ENCODE measurements at regions not wholly inside any gene's neighbourhood (a gene's known extent, or its start where the extent isn't known, plus 50 kb on each side); places are given as distances from the start of the nearest gene placed in this dataset.

DNA sequence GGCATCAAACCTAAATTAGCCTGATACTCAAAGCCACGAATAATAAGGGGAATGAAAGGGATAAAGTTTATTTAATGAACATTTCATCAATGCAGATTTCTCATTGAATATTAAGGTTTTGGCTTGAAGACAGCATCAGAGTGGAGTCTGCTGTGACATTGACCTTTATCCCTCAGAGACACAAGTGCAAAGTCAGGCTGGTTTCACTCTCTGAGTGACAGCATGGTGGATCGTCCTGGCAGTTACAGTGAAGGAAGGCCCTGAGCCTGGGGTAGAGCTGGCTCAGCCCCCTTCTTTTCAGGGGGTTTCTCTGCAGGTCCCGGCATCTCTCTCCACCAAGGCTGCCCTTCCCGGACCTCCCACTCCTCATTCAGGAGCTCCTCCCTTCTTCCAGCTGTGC is 503.1 kb downstream of the PREX1 start:
- DNase-seq: no peak

GRCh38 chr20:48321271-48321670 is 506.5 kb downstream of the PREX1 start:
- DNase-seq: no peak

DNA sequence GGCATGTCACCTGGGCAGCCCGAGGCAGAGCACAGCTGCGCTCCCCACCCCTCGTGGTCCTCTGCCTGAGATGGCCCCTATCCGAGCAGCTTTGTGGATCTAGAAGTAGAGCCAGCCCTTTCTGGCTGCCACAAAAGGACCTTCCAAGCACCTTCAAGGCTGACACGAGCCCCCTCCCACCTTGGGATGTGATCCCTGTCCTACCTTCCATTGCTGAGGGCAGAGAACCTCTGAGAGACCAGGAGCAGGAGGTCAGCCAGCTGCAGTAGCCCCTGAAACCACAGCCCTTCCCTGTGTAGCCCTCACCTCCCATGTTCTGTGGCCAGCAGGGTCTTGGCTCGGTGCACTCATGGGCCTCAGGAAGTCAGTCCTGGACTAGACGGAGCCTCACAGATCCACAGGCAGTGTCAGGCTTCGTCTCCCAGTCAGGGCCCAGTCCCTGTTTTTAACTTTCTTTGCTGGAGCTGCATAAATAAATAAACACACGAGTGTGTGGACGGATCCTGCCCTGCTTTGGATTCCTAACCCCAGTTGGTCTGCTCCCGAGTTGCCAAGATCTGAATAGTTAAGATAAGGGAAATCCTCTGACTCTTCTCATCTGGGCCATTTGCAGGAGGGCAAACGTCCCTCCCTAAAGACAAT is 507.7 kb downstream of the PREX1 start:
- no peak for DNase-seq

DNA sequence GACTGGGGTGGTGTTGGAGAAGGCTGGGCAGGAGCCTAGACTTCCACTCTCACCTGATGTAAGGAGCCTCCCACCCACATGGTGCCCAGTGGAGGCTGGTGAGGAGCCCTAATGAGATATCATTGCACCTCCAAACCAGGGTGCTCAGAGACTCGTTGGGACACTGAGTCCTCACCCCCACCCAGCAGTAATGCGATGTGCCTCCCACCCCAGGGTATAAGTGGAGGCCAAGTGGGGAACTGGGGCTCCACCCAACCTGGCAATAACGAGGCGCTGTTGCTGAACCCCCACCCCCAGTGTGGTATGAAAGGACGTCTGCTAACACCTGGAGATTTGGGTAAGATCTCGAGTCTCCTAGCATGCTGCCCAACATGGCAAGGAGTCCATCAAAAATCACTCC is 510.2 kb downstream of the PREX1 start:
- no peak for DNase-seq

- DNase-seq: no peak
Observed at GRCh38 chr20:48314925-48315592, 512.7 kb downstream of the PREX1 start.

- no peak for DNase-seq
Observed at GRCh38 chr20:48313324-48313723, 514.5 kb downstream of the PREX1 start.

DNA sequence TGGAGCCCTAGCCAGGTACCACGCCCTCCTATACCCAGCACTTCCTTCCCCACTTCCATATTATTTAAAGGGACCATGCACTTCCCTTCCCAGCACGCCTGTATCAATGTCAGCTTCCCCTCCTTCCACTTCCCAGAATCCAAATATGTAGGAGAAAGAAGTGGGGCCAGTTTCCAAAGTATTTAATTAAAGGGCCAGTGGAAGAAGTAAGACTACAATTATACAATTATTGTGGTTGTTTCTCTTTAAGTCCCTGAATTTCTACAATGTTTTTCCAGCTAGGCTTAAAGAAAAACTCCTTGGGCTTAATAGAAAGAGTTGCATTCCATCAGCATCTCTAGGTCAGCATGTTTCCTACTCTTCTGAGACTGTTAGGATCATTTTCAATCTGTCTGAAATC is 515.8 kb downstream of the PREX1 start:
- no peak for DNase-seq

- DNase-seq: no peak
Observed at GRCh38 chr20:48310305-48310704, 517.5 kb downstream of the PREX1 start.

DNA sequence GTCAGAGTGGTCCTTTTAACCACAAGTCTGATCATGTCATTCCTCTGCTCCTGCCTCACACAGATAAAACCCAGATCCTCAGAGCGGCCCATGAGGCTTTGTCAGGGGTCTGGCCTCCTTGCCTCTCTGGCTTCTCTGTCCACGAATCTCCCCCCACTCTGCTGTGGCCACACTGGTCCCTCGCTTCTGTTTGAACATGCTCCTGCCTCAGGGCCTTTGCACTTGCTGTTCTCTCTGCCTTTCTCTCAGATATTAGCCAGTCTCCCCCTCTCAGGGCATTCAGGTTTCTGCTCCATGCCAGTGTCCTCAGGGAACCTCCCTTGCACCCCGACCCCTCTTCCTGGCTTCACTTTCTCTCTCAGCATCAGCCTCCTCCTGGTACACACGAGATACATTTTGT is 518.5 kb downstream of the PREX1 start:
- DNase-seq: no peak

DNA sequence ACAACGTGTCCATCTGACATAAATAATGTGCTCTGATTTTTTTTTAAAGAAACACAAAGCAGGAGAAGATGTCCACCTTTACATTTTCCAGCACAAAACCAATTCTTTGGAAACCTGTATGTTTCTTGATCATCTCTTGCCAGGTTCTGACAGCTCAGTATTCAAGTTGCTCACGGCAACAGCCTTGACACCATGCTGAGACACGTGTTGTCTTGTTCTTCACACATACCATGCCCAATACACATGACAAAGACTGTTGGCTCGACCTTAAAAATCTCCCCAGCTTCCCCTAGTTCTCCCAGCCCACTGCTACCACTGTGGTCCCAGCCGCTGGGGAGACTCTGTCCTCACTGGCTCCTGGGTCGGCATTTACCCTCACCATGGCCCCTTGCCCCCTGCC is 518.9 kb downstream of the PREX1 start:
- DNase-seq: no peak

DNA sequence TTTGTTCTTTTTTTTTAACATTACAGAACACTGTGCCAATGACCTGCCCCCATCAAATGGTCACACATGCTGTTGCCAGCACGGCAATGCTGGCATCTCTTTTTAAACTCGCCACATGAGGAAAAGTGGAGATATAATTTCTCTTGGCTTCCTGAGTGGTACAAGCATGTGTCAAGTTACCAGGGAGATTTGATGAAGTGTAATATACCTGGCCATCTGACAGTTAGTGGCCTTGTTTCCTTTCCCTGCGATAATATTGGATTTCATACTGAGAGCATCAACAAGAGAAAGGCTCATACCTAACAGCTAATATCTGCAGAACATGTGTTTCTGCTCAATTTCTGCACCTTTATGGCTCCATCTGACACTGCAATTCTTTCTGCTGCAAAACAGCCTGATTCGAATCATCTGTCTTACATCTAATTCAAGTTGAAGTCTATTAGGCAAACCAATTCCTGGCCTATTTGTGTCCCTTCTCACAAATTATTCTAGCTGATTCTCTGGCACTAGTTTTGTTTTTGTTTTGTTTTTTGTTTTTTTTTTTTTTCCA is 519.5 kb downstream of the PREX1 start:
- no peak for DNase-seq

- no peak for DNase-seq
Observed at GRCh38 chr20:48307277-48307676, 520.5 kb downstream of the PREX1 start.

DNA sequence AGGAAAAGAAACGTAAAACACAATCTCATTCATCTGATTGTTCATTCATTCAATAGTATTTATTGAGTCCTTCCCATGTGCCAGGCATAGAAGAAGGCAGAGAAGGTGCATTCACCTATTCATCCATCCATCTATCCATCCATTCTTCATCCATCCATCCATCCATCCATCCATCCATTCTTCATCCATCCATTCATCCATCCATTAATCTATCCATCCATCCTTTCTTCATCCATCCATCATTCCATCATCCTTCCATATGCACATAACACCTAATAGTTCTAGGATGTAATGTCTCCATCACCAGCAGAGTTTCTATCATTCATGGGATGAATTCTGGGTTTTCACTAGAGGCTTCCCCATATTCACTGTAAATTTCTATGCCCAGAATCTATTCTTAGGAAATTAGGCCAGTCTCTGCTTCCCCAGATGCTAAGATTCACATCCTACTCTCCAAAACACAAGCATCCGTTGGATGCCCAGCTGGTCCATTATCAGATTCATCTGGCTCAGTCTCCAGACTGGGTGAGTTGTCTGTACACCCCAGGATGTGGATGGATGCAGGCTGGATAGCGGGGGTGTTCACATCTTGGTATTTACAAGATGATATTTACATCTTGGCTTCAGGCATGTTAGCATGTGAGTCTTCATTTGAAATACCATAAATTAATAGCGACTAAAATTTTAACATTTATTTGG is 517.7 kb upstream of the SULF2 start:
- no peak for DNase-seq

GRCh38 chr20:48302149-48302548 is 516.9 kb upstream of the SULF2 start:
- DNase-seq: no peak

DNA sequence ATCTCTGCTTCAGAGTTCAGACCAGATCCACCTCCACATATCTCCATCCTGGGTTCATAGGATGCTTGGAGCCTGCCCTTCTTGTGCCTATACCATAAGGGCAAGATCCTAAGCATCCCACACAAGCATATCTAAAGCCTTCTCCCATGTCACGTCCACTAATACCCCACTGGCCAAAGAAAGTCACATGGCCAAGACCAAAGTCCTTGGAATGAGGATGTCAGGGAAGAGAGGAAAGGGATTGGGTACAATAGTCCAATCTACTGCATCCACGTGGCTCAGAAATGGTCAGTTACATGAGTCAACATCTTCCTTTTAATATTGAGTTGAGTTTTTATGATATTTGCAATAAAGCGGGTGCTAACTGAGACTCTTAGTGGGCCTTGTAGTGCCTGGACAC is 515.9 kb upstream of the SULF2 start:
- DNase-seq: no peak

GRCh38 chr20:48300529-48300928 is 515.2 kb upstream of the SULF2 start:
- no peak for DNase-seq

DNA sequence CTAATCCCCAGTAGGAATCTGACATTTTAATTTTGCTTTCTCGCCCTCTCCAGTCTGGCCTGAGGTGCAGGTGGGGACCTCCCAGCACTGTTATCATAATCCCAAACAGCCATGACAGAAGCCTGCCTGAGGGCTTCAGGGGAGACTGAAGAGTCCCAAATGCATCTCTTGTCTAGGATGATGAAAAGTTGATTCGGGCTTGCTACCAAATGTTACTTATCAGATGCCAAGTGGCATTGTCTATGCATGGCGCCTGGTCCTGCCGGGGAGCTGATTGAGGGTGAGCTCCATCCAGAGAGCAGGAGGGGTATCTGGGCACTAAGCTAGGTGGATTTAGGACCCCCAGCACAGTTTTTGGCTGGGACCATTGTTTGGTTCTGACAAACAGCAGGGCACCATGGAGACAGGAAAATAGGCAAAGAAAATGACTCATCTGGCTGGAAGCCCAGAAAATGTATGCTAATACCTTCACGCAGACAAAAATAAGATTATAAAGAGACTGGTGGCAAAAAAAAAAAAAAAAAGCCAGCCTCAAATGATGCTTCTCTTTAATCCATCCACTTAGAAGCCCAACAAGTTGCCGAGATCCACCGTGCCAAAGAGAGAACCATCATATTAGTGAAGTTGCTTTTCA is 513.7 kb upstream of the SULF2 start:
- DNase-seq: peak; percentile 66

DNA sequence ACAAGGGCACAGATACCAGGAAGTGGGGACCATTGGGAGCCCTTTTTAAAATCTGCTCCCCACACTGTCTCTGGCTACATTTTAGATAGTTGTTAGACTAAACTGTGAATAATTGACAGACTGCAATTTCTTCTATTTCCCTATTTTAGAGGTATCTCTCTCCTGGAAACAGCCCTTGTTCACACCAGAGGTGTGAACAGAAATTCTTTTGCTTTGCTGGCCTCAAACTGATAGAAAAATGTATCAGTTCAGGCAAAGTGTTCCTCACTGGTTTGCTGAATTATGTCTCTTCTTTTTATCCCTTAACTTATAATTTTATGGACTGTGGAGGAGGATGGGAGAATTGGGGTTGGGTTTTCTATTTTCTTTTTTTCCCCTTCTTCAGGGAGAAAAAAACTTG is 513.2 kb upstream of the SULF2 start:
- no peak for DNase-seq

GRCh38 chr20:48295966-48296421 is 510.7 kb upstream of the SULF2 start:
- DNase-seq: no peak

DNA sequence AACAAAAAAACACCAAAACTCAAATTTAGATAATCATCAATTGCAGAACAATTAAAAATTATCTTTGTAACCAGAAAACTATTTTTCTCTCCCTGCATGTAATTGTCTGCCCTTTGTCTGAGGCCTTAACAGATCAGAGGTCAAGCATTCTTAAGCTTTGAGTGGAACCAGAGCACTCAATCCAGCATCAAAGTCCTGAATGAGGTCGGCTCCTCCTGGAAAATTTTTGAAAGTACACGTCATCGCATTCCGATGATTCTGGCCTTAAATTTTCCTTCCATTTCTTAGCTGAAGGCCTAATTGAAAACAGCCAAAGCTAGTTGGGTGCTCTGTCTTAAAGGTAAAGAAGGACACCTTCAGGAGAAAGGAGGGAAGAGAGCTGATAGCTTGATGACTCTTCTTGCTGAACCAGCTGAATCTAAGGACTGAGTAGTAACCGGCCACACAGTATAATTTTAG is 510.2 kb upstream of the SULF2 start:
- DNase-seq: peak; percentile 71

DNA sequence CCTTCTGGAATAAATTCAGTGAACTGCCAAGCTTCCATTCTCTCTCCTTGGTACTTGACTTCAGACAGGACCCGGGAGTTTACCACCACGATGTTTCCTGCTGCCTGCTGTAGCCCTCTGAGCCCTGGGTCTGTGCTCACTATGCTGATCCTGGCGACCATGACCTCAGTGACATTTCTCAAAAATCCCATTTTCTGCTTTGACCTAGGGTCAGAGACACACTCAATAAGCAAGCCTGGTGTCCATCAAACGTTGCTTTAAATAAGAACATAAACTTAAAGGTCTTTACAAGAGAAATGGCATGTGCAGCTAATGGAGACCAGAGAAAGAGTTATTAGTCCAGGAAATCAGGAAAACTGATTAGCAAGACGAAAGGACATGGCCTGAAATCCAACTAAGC is 509.7 kb upstream of the SULF2 start:
- DNase-seq: no peak

DNA sequence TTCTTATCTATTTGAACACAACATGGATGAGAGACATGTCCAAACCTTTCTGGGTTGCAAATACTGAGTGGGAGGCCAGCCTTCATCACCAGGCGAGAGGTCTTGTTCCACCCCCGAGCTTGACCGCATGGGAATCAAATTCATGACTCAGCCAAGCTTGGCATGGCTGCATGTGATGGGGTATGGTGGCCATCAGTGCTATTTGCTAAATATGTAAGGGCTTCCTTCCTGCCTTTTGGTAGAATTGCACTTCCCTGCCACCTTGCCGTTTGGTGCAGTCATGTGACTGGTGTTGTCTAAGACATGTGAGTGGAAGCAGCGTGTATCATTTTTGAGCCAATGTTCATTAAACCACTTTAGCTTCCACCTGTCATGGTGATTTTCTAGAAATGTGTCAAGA is 508.9 kb upstream of the SULF2 start:
- DNase-seq: no peak

DNA sequence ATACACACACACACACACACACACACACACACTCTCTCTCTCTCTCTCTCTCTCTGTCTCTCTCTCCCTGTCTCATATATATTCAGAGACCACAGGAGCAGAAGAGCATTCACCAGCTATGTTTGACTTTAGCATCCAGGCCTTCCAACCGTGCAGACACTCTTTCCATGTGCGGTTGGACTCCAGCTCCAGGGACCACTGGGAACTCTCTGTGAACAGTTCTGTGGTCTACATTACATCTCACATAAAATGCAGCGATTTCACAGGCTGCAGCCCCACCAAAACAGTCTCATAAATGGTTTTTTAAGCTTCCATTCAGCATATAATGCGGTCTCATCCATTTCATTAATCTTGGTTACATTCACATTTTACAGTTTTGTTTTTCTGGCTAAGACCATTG is 508.4 kb upstream of the SULF2 start:
- peak; percentile 49 for DNase-seq
